OCI-LY1 (cell line): ENCODE measurements at regions not wholly inside any gene's neighbourhood (a gene's known extent, or its start where the extent isn't known, plus 50 kb on each side); places are given as distances from the start of the nearest gene placed in this dataset.

ENCODE experiments used
- H2AFZ ChIP-seq: fragments of 200-600 bp; sonication (generic), shearing (Covaris generic); 2 replicates; pipeline ENCODE4 v1.6.0; 2014; ENCODE audit warnings: antibody characterized with exemption, mild to moderate bottlenecking, low read length
- H3F3A ChIP-seq: fragments of 200-600 bp; sonication (generic), shearing (Covaris generic); 2 replicates; pipeline ENCODE4 v1.6.0; 2014; ENCODE audit warnings: mild to moderate bottlenecking, antibody characterized with exemption, low read length, moderate library complexity; ENCODE audit not compliant: insufficient read depth
- H3K27ac ChIP-seq: fragments of 200-600 bp; sonication (generic); 2 replicates; pipeline ENCODE4 v1.5.1; 2014; ENCODE audit warnings: low read length, mixed run types, mild to moderate bottlenecking, low read depth; ENCODE audit not compliant: poor library complexity, severe bottlenecking
- H3K27me3 ChIP-seq: fragments of 200-600 bp; sonication (generic); 2 replicates; pipeline ENCODE4 v1.6.0; 2014; ENCODE audit warnings: antibody characterized with exemption, mild to moderate bottlenecking, low read length, moderate library complexity; ENCODE audit not compliant: insufficient read depth
- H3K36me3 ChIP-seq: fragments of 200-600 bp; sonication (generic); 2 replicates; pipeline ENCODE4 v1.6.1; 2014; ENCODE audit warnings: mild to moderate bottlenecking, antibody characterized with exemption, low read length, moderate library complexity, mixed read lengths; ENCODE audit not compliant: insufficient read depth
- H3K4me1 ChIP-seq: fragments of 200-600 bp; sonication (generic); 2 replicates; pipeline ENCODE4 v1.5.1; 2014; ENCODE audit warnings: mild to moderate bottlenecking, low read length, moderate library complexity; ENCODE audit not compliant: insufficient read depth, severe bottlenecking
- H3K4me2 ChIP-seq: fragments of 200-600 bp; sonication (generic), shearing (Covaris generic); 2 replicates; pipeline ENCODE4 v1.6.1; 2014; ENCODE audit warnings: low read length
- H3K4me3 ChIP-seq: fragments of 200-600 bp; sonication (generic); 2 replicates; pipeline ENCODE4 v1.5.1; 2014; ENCODE audit warnings: low read length, low read depth, mild to moderate bottlenecking, mixed read lengths; ENCODE audit not compliant: poor library complexity, severe bottlenecking
- H3K79me2 ChIP-seq: fragments of 200-600 bp; shearing (Covaris generic); 2 replicates; pipeline ENCODE4 v1.6.1; 2016; ENCODE audit warnings: mixed run types, low read length, mixed read lengths; ENCODE audit not compliant: insufficient read depth
- H3K9ac ChIP-seq: fragments of 200-600 bp; sonication (generic), shearing (Covaris generic); 2 replicates; pipeline ENCODE4 v1.6.1; 2014; ENCODE audit warnings: mild to moderate bottlenecking, low read length, mixed read lengths
- H3K9me2 ChIP-seq: fragments of 200-600 bp; sonication (generic), shearing (Covaris generic); 2 replicates; pipeline ENCODE4 v1.6.1; 2014; ENCODE audit warnings: low read depth, mild to moderate bottlenecking, low read length, mixed read lengths
- H3K9me3 ChIP-seq: fragments of 200-600 bp; shearing (Covaris generic); 2 replicates; pipeline ENCODE4 v1.6.1; 2014; ENCODE audit warnings: low read length, mixed read lengths
- H4K20me1 ChIP-seq: fragments of 200-600 bp; sonication (generic), shearing (Covaris generic); 2 replicates; pipeline ENCODE4 v1.6.0; 2016; ENCODE audit warnings: mild to moderate bottlenecking, low read length; ENCODE audit not compliant: insufficient read depth
- EZH2 ChIP-seq: fragments of 200-600 bp; sonication (generic), shearing (Covaris generic); IDR thresholded peaks from 2 replicates; pipeline ENCODE4 v1.8.0; 2017; ENCODE audit warnings: borderline replicate concordance, mixed run types, mild to moderate bottlenecking, antibody characterized with exemption, low read length, moderate library complexity, mixed read lengths
- TF ChIP-seq, protein P1 (sequence below): fragments of 200-600 bp; sonication (generic), shearing (Covaris generic); IDR thresholded peaks from 2 replicates; pipeline ENCODE4 v1.5.1; 2017; ENCODE audit warnings: mild to moderate bottlenecking, antibody characterized with exemption, low read length, moderate library complexity, mixed read lengths

DNA sequence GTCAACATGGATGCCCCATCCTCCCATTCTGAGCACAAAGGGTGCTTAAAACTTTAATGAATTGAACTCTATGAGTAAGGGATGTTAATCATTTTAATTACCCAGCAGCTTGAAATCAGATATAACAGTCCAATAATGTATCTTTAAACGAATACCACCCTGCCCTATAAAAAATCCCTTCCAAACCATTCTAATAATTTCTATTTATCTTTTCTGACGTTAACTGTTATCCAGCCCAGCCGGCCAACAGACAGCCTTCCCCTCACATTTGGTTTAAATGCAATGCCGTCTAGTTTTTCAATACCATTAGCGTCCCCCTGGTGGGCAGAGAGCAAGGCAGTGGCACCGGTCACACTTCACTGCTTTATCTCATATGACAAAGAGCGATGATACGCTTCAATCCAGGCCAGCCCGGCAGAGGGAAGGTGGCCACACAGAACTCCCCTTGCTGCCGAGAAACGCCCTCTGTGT lies 402.2 kb upstream of the ZNF507 start:
- no peaks in the 10 kb centered on the region for H3F3A ChIP-seq
- TF ChIP-seq, protein P1, sequence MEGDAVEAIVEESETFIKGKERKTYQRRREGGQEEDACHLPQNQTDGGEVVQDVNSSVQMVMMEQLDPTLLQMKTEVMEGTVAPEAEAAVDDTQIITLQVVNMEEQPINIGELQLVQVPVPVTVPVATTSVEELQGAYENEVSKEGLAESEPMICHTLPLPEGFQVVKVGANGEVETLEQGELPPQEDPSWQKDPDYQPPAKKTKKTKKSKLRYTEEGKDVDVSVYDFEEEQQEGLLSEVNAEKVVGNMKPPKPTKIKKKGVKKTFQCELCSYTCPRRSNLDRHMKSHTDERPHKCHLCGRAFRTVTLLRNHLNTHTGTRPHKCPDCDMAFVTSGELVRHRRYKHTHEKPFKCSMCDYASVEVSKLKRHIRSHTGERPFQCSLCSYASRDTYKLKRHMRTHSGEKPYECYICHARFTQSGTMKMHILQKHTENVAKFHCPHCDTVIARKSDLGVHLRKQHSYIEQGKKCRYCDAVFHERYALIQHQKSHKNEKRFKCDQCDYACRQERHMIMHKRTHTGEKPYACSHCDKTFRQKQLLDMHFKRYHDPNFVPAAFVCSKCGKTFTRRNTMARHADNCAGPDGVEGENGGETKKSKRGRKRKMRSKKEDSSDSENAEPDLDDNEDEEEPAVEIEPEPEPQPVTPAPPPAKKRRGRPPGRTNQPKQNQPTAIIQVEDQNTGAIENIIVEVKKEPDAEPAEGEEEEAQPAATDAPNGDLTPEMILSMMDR, result no peak
- no peak for TF ChIP-seq EZH2
- H3K9me3 ChIP-seq, result no peaks in the 10 kb centered on the region
- H3K79me2 ChIP-seq, result no peaks in the 10 kb centered on the region
- H3K36me3 ChIP-seq, result no peaks in the 10 kb centered on the region
- H3K4me1 ChIP-seq, result no peaks in the 10 kb centered on the region
- H4K20me1 ChIP-seq, result no peaks in the 10 kb centered on the region
- no peak overlapping the region for H3K27ac ChIP-seq
- H3K9ac ChIP-seq, result no peak overlapping the region
- no peak overlapping the region for H3K4me2 ChIP-seq
- H3K9me2 ChIP-seq, result no peaks in the 10 kb centered on the region
- H3K4me3 ChIP-seq, result no peak overlapping the region
- no peak overlapping the region for H2AFZ ChIP-seq
- no peaks in the 10 kb centered on the region for H3K27me3 ChIP-seq

DNA sequence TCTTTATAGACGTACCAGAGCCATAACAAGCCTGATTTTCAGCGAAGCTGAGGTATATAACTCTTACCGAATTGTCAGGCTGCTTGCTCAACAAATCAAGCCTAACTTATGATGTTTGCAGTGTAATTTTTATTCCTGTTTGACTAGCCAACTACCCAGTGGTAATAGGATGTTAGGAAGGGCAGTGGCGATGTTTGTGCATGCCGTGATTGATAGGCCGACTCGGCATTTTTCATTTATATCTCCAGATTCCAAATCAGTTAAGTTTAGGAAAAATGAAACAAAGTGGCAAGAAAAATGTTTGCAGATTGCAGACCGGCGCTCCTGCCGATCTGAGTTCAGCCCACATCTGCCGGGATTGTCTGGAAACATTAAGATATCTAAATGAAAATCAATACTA lies 401.6 kb upstream of the ZNF507 start:
- Histone ChIP-seq H3K27me3 (no peaks in the 10 kb centered on the region), H3K36me3 (no peaks in the 10 kb centered on the region), H3K9ac (no peak overlapping the region), H3K27ac (no peak overlapping the region), H3K9me2 (no peaks in the 10 kb centered on the region), H3F3A (no peaks in the 10 kb centered on the region), H3K4me3 (no peak overlapping the region), H3K9me3 (no peaks in the 10 kb centered on the region), H2AFZ (no peak overlapping the region), H3K4me2 (no peak overlapping the region), H4K20me1 (no peaks in the 10 kb centered on the region), H3K4me1 (no peaks in the 10 kb centered on the region), H3K79me2 (no peaks in the 10 kb centered on the region)
- TF ChIP-seq, protein P1, result no peak
- TF ChIP-seq EZH2, result no peak

DNA sequence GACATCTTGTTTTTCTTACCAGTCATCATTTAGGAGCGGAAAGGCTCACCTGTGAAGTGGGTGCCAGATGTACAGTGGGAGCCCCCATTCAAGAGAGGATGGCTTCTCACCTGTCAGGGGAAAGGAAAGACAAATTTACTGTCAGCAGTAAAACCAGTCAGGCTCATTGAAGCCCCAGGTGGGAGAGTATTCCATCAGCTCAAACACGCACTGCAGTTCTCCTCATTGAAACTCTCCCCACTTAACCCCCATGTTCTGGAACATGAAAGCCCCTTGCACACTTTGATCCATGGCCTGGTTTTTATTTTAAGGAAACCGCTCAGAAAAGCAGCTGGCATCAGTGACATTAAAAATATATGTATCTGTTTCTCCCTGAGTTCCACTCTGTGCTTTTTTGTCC lies 401.1 kb upstream of the ZNF507 start:
- Histone ChIP-seq H3K27me3 (no peaks in the 10 kb centered on the region), H3K9me3 (no peaks in the 10 kb centered on the region), H3K4me3 (no peak overlapping the region), H3K4me1 (no peaks in the 10 kb centered on the region), H3K79me2 (no peaks in the 10 kb centered on the region), H3K27ac (no peak overlapping the region), H3F3A (no peaks in the 10 kb centered on the region), H3K4me2 (no peak overlapping the region), H3K36me3 (no peaks in the 10 kb centered on the region), H3K9me2 (no peaks in the 10 kb centered on the region), H2AFZ (no peak overlapping the region), H3K9ac (no peak overlapping the region), H4K20me1 (no peaks in the 10 kb centered on the region)
- no peak for TF ChIP-seq EZH2

DNA sequence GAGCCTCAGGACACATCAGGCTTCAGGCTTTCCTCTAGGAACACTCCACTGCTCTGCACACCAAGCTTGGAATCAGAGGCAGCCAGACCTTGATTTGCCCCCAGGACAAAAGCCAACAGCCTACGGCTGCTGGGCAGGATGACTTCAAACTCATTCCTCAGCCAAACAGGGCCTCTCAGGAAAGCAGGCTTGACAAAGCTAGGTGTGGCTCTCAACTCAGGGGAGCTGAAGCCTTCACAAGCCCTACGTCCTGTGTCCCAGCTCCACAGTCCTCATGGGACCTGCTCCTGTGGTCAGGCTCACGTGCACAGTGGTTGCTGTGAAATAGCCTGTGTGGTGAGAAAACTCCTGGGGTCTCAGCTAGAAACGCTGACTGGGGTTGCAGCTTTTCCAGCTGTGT lies 398.9 kb upstream of the ZNF507 start:
- Histone ChIP-seq H3K4me2 (no peak overlapping the region), H3K27ac (no peak overlapping the region), H3K9me2 (no peaks in the 10 kb centered on the region), H2AFZ (no peak overlapping the region), H3K4me3 (no peak overlapping the region), H4K20me1 (no peaks in the 10 kb centered on the region), H3K9ac (no peak overlapping the region), H3K4me1 (no peaks in the 10 kb centered on the region), H3K36me3 (no peaks in the 10 kb centered on the region), H3K27me3 (no peaks in the 10 kb centered on the region), H3K79me2 (no peaks in the 10 kb centered on the region), H3F3A (no peaks in the 10 kb centered on the region), H3K9me3 (no peaks in the 10 kb centered on the region)
- no peak for TF ChIP-seq EZH2
- TF ChIP-seq, protein P1, result no peak
